Neural progenitor cell (in vitro differentiated cells): ENCODE measurements at regions not wholly inside any gene's neighbourhood (a gene's known extent, or its start where the extent isn't known, plus 50 kb on each side); places are given as distances from the start of the nearest gene placed in this dataset.

Experiments used
- EZH2 ChIP-seq: fragments of 200-600 bp; sonication (generic); IDR thresholded peaks from 2 replicates; pipeline ENCODE4 v1.6.1; 2017; ENCODE audit warnings: antibody characterized with exemption, mild to moderate bottlenecking, moderate library complexity
- EZH2phosphoT487 ChIP-seq: fragments of 200-600 bp; sonication (generic); IDR thresholded peaks from 2 replicates; pipeline ENCODE4 v1.6.1; 2017; ENCODE audit warnings: antibody characterized with exemption
- TF ChIP-seq, protein P1 (sequence below): fragments of 200-600 bp; sonication (generic); IDR thresholded peaks from 2 replicates; pipeline ENCODE4 v1.5.1; 2017; ENCODE audit warnings: antibody characterized with exemption, mild to moderate bottlenecking

- TF ChIP-seq, protein P1, sequence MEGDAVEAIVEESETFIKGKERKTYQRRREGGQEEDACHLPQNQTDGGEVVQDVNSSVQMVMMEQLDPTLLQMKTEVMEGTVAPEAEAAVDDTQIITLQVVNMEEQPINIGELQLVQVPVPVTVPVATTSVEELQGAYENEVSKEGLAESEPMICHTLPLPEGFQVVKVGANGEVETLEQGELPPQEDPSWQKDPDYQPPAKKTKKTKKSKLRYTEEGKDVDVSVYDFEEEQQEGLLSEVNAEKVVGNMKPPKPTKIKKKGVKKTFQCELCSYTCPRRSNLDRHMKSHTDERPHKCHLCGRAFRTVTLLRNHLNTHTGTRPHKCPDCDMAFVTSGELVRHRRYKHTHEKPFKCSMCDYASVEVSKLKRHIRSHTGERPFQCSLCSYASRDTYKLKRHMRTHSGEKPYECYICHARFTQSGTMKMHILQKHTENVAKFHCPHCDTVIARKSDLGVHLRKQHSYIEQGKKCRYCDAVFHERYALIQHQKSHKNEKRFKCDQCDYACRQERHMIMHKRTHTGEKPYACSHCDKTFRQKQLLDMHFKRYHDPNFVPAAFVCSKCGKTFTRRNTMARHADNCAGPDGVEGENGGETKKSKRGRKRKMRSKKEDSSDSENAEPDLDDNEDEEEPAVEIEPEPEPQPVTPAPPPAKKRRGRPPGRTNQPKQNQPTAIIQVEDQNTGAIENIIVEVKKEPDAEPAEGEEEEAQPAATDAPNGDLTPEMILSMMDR, result no peak
- TF ChIP-seq EZH2, result no peak
- no peak for TF ChIP-seq EZH2phosphoT487
Observed at GRCh38 chr14:89485264-89485663, 68.2 kb upstream of the FOXN3 start.
